Astrocyte (in vitro differentiated cells and primary cell): ENCODE measurements at regions not wholly inside any gene's neighbourhood (a gene's known extent, or its start where the extent isn't known, plus 50 kb on each side); places are given as distances from the start of the nearest gene placed in this dataset.

ENCODE experiments used
- DNase-seq: peaks from one replicate; pipeline ENCODE4 v3.0.0-alpha.2; 2010; ENCODE audit warnings: low read depth
- FAIRE-seq: peaks from 2 replicates; lab custom pipeline; 2011; peaks lifted over from hg19 to GRCh38; lab: Jason Lieb, UNC
- H2AFZ ChIP-seq: 2 replicates; pipeline ENCODE4 v1.6.0; 2012; ENCODE audit warnings: low read depth, low read length, inconsistent platforms
- H3K27ac ChIP-seq: 2 replicates; pipeline ENCODE4 v1.5.1; 2011; ENCODE audit warnings: low read depth, low read length, inconsistent platforms
- H3K27me3 ChIP-seq: 2 replicates; pipeline ENCODE4 v1.6.0; 2011; ENCODE audit warnings: low read length, inconsistent platforms; ENCODE audit not compliant: insufficient read depth
- H3K36me3 ChIP-seq: 2 replicates; pipeline ENCODE4 v1.5.1; 2011; ENCODE audit warnings: low read length, inconsistent platforms; ENCODE audit not compliant: insufficient read depth
- H3K4me1 ChIP-seq: 2 replicates; pipeline ENCODE4 v1.5.1; 2011; ENCODE audit warnings: low read length, inconsistent platforms; ENCODE audit not compliant: insufficient read depth
- H3K4me2 ChIP-seq: 2 replicates; pipeline ENCODE4 v1.6.0; 2012; ENCODE audit warnings: low read length, inconsistent platforms
- H3K4me3 ChIP-seq: 2 replicates; pipeline ENCODE4 v1.5.1; 2011; ENCODE audit warnings: low read depth, mild to moderate bottlenecking, low read length, inconsistent platforms; ENCODE audit not compliant: insufficient read depth
- H3K79me2 ChIP-seq: 2 replicates; pipeline ENCODE4 v1.6.0; 2012; ENCODE audit warnings: mild to moderate bottlenecking, low read length, inconsistent platforms; ENCODE audit not compliant: insufficient read depth
- H3K9ac ChIP-seq: 2 replicates; pipeline ENCODE4 v1.6.0; 2012; ENCODE audit warnings: mild to moderate bottlenecking, low read length, inconsistent platforms
- H3K9me3 ChIP-seq: 2 replicates; pipeline ENCODE4 v1.5.1; 2012; ENCODE audit warnings: low read depth, mild to moderate bottlenecking, low read length, inconsistent platforms; ENCODE audit not compliant: insufficient read depth
- H4K20me1 ChIP-seq: 2 replicates; pipeline ENCODE4 v1.6.0; 2012; ENCODE audit warnings: low read length, inconsistent platforms; ENCODE audit not compliant: insufficient read depth
- H3K27ac Mint-ChIP-seq: one replicate; pipeline ENCODE4 v1.8.0; 2021; ENCODE audit warnings: mild to moderate bottlenecking, mixed read lengths; ENCODE audit not compliant: unreplicated experiment
- H3K27me3 Mint-ChIP-seq: one replicate; pipeline ENCODE4 v1.8.0; 2021; ENCODE audit warnings: low read depth, mixed read lengths; ENCODE audit not compliant: unreplicated experiment
- H3K36me3 Mint-ChIP-seq: one replicate; pipeline ENCODE4 v1.8.0; 2021; ENCODE audit warnings: low read depth, mixed read lengths; ENCODE audit not compliant: unreplicated experiment
- H3K4me1 Mint-ChIP-seq: one replicate; pipeline ENCODE4 v1.8.0; 2021; ENCODE audit warnings: low read depth, mixed read lengths; ENCODE audit not compliant: unreplicated experiment
- H3K4me3 Mint-ChIP-seq: one replicate; pipeline ENCODE4 v1.8.0; 2021; ENCODE audit warnings: mild to moderate bottlenecking, moderate library complexity, mixed read lengths; ENCODE audit not compliant: unreplicated experiment
- H3K9me3 Mint-ChIP-seq: one replicate; pipeline ENCODE4 v1.8.0; 2021; ENCODE audit warnings: mild to moderate bottlenecking, mixed read lengths; ENCODE audit not compliant: unreplicated experiment
- CTCF ChIP-seq: IDR thresholded peaks from 2 replicates; pipeline ENCODE4 v1.5.1; 2011; ENCODE audit warnings: low read depth, mild to moderate bottlenecking, inconsistent platforms, low read length, moderate library complexity; ENCODE audit not compliant: insufficient read depth
- EZH2 ChIP-seq: IDR thresholded peaks from 2 replicates; pipeline ENCODE4 v1.6.1; 2012; ENCODE audit warnings: mild to moderate bottlenecking, low read length, inconsistent platforms; ENCODE audit not compliant: insufficient read depth

- Mint-ChIP-seq H3K27ac (no peak overlapping the region), H3K4me3 (no peak overlapping the region), H3K9me3 (no peaks in the 10 kb centered on the region), H3K36me3 (no peaks in the 10 kb centered on the region), H3K4me1 (peaks cover 8% of the 10 kb centered on the region), H3K27me3 (no peaks in the 10 kb centered on the region)
- no peaks in the 10 kb centered on the region for H3K27me3 ChIP-seq
- no peak for TF ChIP-seq CTCF
- no peak for TF ChIP-seq EZH2
- no peaks in the 10 kb centered on the region for H3K36me3 ChIP-seq
- H4K20me1 ChIP-seq: no peaks in the 10 kb centered on the region
- no peak overlapping the region for H3K9ac ChIP-seq
- FAIRE-seq: no peak
- H3K4me2 ChIP-seq: no peak overlapping the region
- no peaks in the 10 kb centered on the region for H3K4me1 ChIP-seq
- no peak overlapping the region for H2AFZ ChIP-seq
- no peaks in the 10 kb centered on the region for H3K9me3 ChIP-seq
- H3K4me3 ChIP-seq: no peak overlapping the region
- no peak for DNase-seq
- no peak overlapping the region for H3K27ac ChIP-seq
- H3K79me2 ChIP-seq: no peaks in the 10 kb centered on the region
These were observed 113.7 kb upstream of the MMADHC start for GRCh38 chr2:149701241-149701640.

- H3K79me2 ChIP-seq: no peaks in the 10 kb centered on the region
- no peaks in the 10 kb centered on the region for H3K4me1 ChIP-seq
- no peak overlapping the region for H3K4me3 ChIP-seq
- H3K27ac ChIP-seq: no peak overlapping the region
- peak overlapping the region; percentile 20 for H2AFZ ChIP-seq
- H3K27ac Mint-ChIP-seq: peak overlapping the region; percentile 85
- no peaks in the 10 kb centered on the region for H3K27me3 ChIP-seq
- no peak overlapping the region for H3K4me3 Mint-ChIP-seq
- H3K36me3 Mint-ChIP-seq: no peaks in the 10 kb centered on the region
- FAIRE-seq (peak; percentile 47), DNase-seq (peak; percentile 41)
- no peaks in the 10 kb centered on the region for H3K27me3 Mint-ChIP-seq
- H4K20me1 ChIP-seq: no peaks in the 10 kb centered on the region
- no peaks in the 10 kb centered on the region for H3K9me3 Mint-ChIP-seq
- H3K9me3 ChIP-seq: no peaks in the 10 kb centered on the region
- no peak for TF ChIP-seq EZH2
- H3K4me1 Mint-ChIP-seq: peaks cover 14% of the 10 kb centered on the region
- H3K36me3 ChIP-seq: no peaks in the 10 kb centered on the region
- H3K4me2 ChIP-seq: no peak overlapping the region
- H3K9ac ChIP-seq: no peak overlapping the region
These were observed 105.4 kb upstream of the MMADHC start for GRCh38 chr2:149692961-149693396.

- no peak overlapping the region for H3K27ac ChIP-seq
- no peaks in the 10 kb centered on the region for H4K20me1 ChIP-seq
- H3K4me1 ChIP-seq: no peaks in the 10 kb centered on the region
- H3K9me3 Mint-ChIP-seq: no peaks in the 10 kb centered on the region
- H3K4me3 Mint-ChIP-seq: no peak overlapping the region
- TF ChIP-seq EZH2: no peak
- no peak for TF ChIP-seq CTCF
- H3K27me3 Mint-ChIP-seq: no peaks in the 10 kb centered on the region
- H3K36me3 Mint-ChIP-seq: no peaks in the 10 kb centered on the region
- no peaks in the 10 kb centered on the region for H3K79me2 ChIP-seq
- no peak overlapping the region for H3K4me2 ChIP-seq
- no peaks in the 10 kb centered on the region for H3K36me3 ChIP-seq
- H3K27ac Mint-ChIP-seq: no peak overlapping the region
- no peaks in the 10 kb centered on the region for H3K27me3 ChIP-seq
- no peak overlapping the region for H2AFZ ChIP-seq
- H3K4me1 Mint-ChIP-seq: peaks cover 14% of the 10 kb centered on the region
- no peaks in the 10 kb centered on the region for H3K9me3 ChIP-seq
- no peak overlapping the region for H3K9ac ChIP-seq
- H3K4me3 ChIP-seq: no peak overlapping the region
- peak; percentile 49 for FAIRE-seq
- peak; percentile 2 for DNase-seq
These were observed 103.2 kb upstream of the MMADHC start for GRCh38 chr2:149690825-149691224.
